ENCODE measurements at regions not wholly inside any gene's neighbourhood (a gene's known extent, or its start where the extent isn't known, plus 50 kb on each side); places are given as distances from the start of the nearest gene placed in this dataset.

GRCh38 chr1:170265234-170265633, 119.5 kb downstream of the NTMT2 start (continued):
- TF ChIP-seq REST (IDR thresholded peaks at IDR 0.05; ENCODE audit: unreplicated experiment) (no peak), CTCF (conservative IDR thresholded peaks at IDR 0.05; ENCODE audit: low read depth in 2 of 2) (no peak), NANOG (IDR thresholded peaks at IDR 0.05; ENCODE audit: borderline replicate concordance) (no peak), ZNF114 (CRISPR knock-in tag; IDR thresholded peaks at IDR 0.05) (no peak), POLR2AphosphoS5 (IDR thresholded peaks at IDR 0.05; ENCODE audit: low read depth) (no peak), ZNF331 (CRISPR knock-in tag; IDR thresholded peaks at IDR 0.05; ENCODE audit: low read depth) (no peak), EZH2phosphoT487 (IDR thresholded peaks at IDR 0.05; ENCODE audit: unreplicated experiment) (no peak), EZH2 (IDR thresholded peaks at IDR 0.05; ENCODE audit: low read depth, unreplicated experiment) (no peak)

GRCh38 chr1:170267317-170267716, 121.6 kb downstream of the NTMT2 start:
- H3K9me3 Mint-ChIP-seq = peaks cover 8% of the 10 kb centered on the region
- H3K4me2 ChIP-seq = no peak overlapping the region
- H3K4me3 Mint-ChIP-seq = no peak overlapping the region
- H3K27ac Mint-ChIP-seq = no peak overlapping the region
- H3K4me1 ChIP-seq (ENCODE audit: insufficient read depth) = no peaks in the 10 kb centered on the region
- no peak overlapping the region for H3K4me3 ChIP-seq
- no peak overlapping the region for H3K27ac ChIP-seq (ENCODE audit: low read depth)
- H3F3A ChIP-seq (replicated peaks; ENCODE audit: low read depth) = no peaks in the 10 kb centered on the region
- no peaks in the 10 kb centered on the region for H3K27me3 ChIP-seq (ENCODE audit: insufficient read depth)
- H3K27me3 Mint-ChIP-seq (ENCODE audit: insufficient read depth, low read depth, poor library complexity) = no peaks in the 10 kb centered on the region
- peak overlapping the region; percentile 63 for H2AFZ ChIP-seq
- ATAC-seq (peak; percentile 87), DNase-seq (ENCODE audit: low spot score) (peak; percentile 54)
- H4K20me1 ChIP-seq (replicated peaks; ENCODE audit: insufficient read depth) = no peaks in the 10 kb centered on the region; the same call in 1 of the 2 replicates
- no peaks in the 10 kb centered on the region for H3K36me3 ChIP-seq (ENCODE audit: insufficient read depth)
- peaks cover 5% of the 10 kb centered on the region for H3K4me1 Mint-ChIP-seq
- H3K9me2 ChIP-seq (ENCODE audit: insufficient read depth) = 0 out of 2 replicates have a peak, but pooled peaks cover 10% of the 10 kb centered on the region
- TF ChIP-seq ETS1 (IDR thresholded peaks at IDR 0.05) = no peak
- peak; percentile 43 to 61 for TF ChIP-seq CTCF (conservative IDR thresholded peaks at IDR 0.05; ENCODE audit: low read depth in 2 of 2)
- TF ChIP-seq ZNF114 (CRISPR knock-in tag; IDR thresholded peaks at IDR 0.05) = no peak
- no peaks in the 10 kb centered on the region for H3K79me2 ChIP-seq (replicated peaks; ENCODE audit: insufficient read depth)
- peaks cover 3% of the 10 kb centered on the region; the same call in 1 of the 3 replicates for H3K36me3 Mint-ChIP-seq (ENCODE audit: low read depth)
